K562 (cell line): ENCODE measurements at regions not wholly inside any gene's neighbourhood (a gene's known extent, or its start where the extent isn't known, plus 50 kb on each side); places are given as distances from the start of the nearest gene placed in this dataset.

Experiments used
- ATAC-seq: fragments of 200-7000 bp; cut with Tn5 transposase; 3 replicates; pipeline ENCODE4 v1.9.1; 2020; ENCODE audit warnings: moderate library complexity
- BruUV-seq: library from RNA; stranded (reverse); fragments of 400-500 nt; replicated peaks from 2 replicates; lab custom pipeline; 2021; lab: Mats Ljungman, UMichigan
- CTCF ChIA-PET: fragments of 300-600 bp; formaldehyde crosslinking; extraction: SDS; loops from one replicate; lab custom pipeline; 2021; ENCODE audit warnings: low intra/inter-chr PET ratio; lab: Yijun Ruan, JAX
- POLR2A ChIA-PET: fragments of 300-600, 350-650 bp; sonication (Branson Sonifier 250); formaldehyde crosslinking; extraction: SDS; loops from one replicate; lab custom pipeline; 2021; ENCODE audit warnings: antibody characterized with exemption, inconsistent platforms; lab: Yijun Ruan, JAX
- DNase-seq, 4 experiments: peaks; one replicate each; pipeline versions ENCODE4 v3.0.0 to v3.0.0-alpha.2; 2011 to 2018; ENCODE audit warnings: low spot score in 3 of 4, mixed read lengths in 3 of 4; ENCODE audit errors: extremely low read depth in 1 of 4
- FAIRE-seq: peaks from 2 replicates; lab custom pipeline; 2011; peaks lifted over from hg19 to GRCh38; lab: Jason Lieb, UNC
- H2AFZ ChIP-seq: 2 replicates; pipeline ENCODE4 v1.6.0; 2011; ENCODE audit warnings: low read depth, low read length, control low read depth, inconsistent platforms
- H3K27ac ChIP-seq: fragments of 200-600 bp; 3 replicates; pipeline ENCODE4 v1.8.0; 2011; ENCODE audit warnings: low read depth, mild to moderate bottlenecking, control low read depth, inconsistent platforms, low read length, moderate library complexity, mixed read lengths; ENCODE audit errors: extremely low read depth
- H3K27me3 ChIP-seq, 2 experiments: fragments of 300-600 bp in 1 of 2; 2 replicates in 1 of 2; 3 replicates in 1 of 2; pipeline versions ENCODE4 v1.6.0 to v1.8.0; 2011; ENCODE audit warnings: inconsistent platforms in 2 of 2, low read length in 2 of 2, mild to moderate bottlenecking in 1 of 2, mixed read lengths in 1 of 2, moderate library complexity in 1 of 2; ENCODE audit not compliant: control insufficient read depth in 2 of 2, insufficient read depth in 2 of 2
- H3K36me3 ChIP-seq: fragments of 300-600 bp; 3 replicates; pipeline ENCODE4 v1.8.0; 2011; ENCODE audit warnings: mild to moderate bottlenecking, low read length, inconsistent platforms; ENCODE audit not compliant: control insufficient read depth, insufficient read depth
- H3K4me1 ChIP-seq, 2 experiments: fragments of 200-600 bp in 1 of 2; replicated peaks in 1 of 2; 2 replicates in 1 of 2; 3 replicates in 1 of 2; pipeline versions ENCODE4 v1.5.1 to v1.8.0; 2011; ENCODE audit warnings: inconsistent platforms in 2 of 2, low read length in 2 of 2, mild to moderate bottlenecking in 1 of 2, mixed read lengths in 1 of 2, moderate library complexity in 1 of 2; ENCODE audit not compliant: control insufficient read depth in 2 of 2, insufficient read depth in 2 of 2
- H3K4me2 ChIP-seq: 2 replicates; pipeline ENCODE4 v1.6.1; 2011; ENCODE audit warnings: low read length, control low read depth, inconsistent platforms, mixed read lengths; ENCODE audit not compliant: insufficient read depth
- H3K4me3 ChIP-seq: fragments of 200-600 bp; sonication (generic), shearing (Covaris generic); 2 replicates; pipeline ENCODE4 v1.5.1; 2016; ENCODE audit warnings: control low read depth, inconsistent platforms
- H3K79me2 ChIP-seq: fragments of 200-600 bp; 3 replicates; pipeline ENCODE4 v1.8.0; 2011; ENCODE audit warnings: low read length, inconsistent platforms; ENCODE audit not compliant: control insufficient read depth, insufficient read depth
- H3K9ac ChIP-seq, 2 experiments: 2 replicates each; pipeline versions ENCODE4 v1.6.0 to v1.6.1; 2011; ENCODE audit warnings: low read depth in 2 of 2, low read length in 2 of 2, control low read depth in 1 of 2, inconsistent platforms in 1 of 2, mild to moderate bottlenecking in 1 of 2, mixed read lengths in 1 of 2; ENCODE audit not compliant: insufficient read depth in 1 of 2
- H3K9me1 ChIP-seq: one replicate; pipeline ENCODE4 v1.6.0; 2011; ENCODE audit warnings: inconsistent platforms, mild to moderate bottlenecking, low read length, moderate library complexity; ENCODE audit not compliant: control insufficient read depth, insufficient read depth
- H3K9me3 ChIP-seq: replicated peaks from 2 replicates; pipeline ENCODE4 v1.5.1; 2011; ENCODE audit warnings: low read depth, low read length, inconsistent platforms; ENCODE audit not compliant: control insufficient read depth, insufficient read depth
- H4K20me1 ChIP-seq: replicated peaks from 2 replicates; pipeline ENCODE4 v1.6.1; 2011; ENCODE audit warnings: low read length, inconsistent platforms, mixed read lengths; ENCODE audit not compliant: control insufficient read depth, insufficient read depth
- CHD4 ChIP-seq: fragments of 200-600 bp; sonication (generic); IDR thresholded peaks from 3 replicates; pipeline ENCODE4 v1.6.1; 2012; ENCODE audit warnings: low read depth, mild to moderate bottlenecking, mixed read lengths, low read length, inconsistent platforms; ENCODE audit not compliant: insufficient read depth, insufficient replicate concordance, poor library complexity, severe bottlenecking
- EGR1 ChIP-seq: fragments of 450-650 bp; conservative IDR thresholded peaks from 2 replicates; pipeline ENCODE4 v1.6.1; 2017; ENCODE audit warnings: mild to moderate bottlenecking
- GTF2E2 ChIP-seq: fragments of 200-800 bp; sonication (Bioruptor generic); IDR thresholded peaks from 2 replicates; pipeline ENCODE4 v1.6.1; 2016; ENCODE audit warnings: missing genetic modification characterization, missing compliant biosample characterization
- HDAC3 ChIP-seq: fragments of 450-650 bp; IDR thresholded peaks from 2 replicates; pipeline ENCODE4 v1.6.1; 2018; ENCODE audit warnings: borderline replicate concordance, mild to moderate bottlenecking, moderate library complexity; ENCODE audit not compliant: partially characterized antibody
- HMG20B ChIP-seq: fragments of 250-450 bp; sonication (Bioruptor Pico); IDR thresholded peaks from 2 replicates; pipeline ENCODE4 v1.5.0; 2021; ENCODE audit warnings: mild to moderate bottlenecking
- KAT7 ChIP-seq: sonication (generic); formaldehyde crosslinking; IDR thresholded peaks from 2 replicates; pipeline ENCODE4 v1.8.0; 2022; ENCODE audit warnings: missing genetic modification reagents, mild to moderate bottlenecking, borderline replicate concordance
- MTA2 ChIP-seq: fragments of 450-650 bp; IDR thresholded peaks from 2 replicates; pipeline ENCODE4 v1.6.1; 2016; ENCODE audit warnings: low read depth
- NR2C1 ChIP-seq, 2 experiments: fragments of 450-650 bp; IDR thresholded peaks; 2 replicates each; pipeline ENCODE4 v1.6.1; 2017; ENCODE audit warnings: mild to moderate bottlenecking in 2 of 2, antibody characterized with exemption in 1 of 2, inconsistent platforms in 1 of 2, missing compliant biosample characterization in 1 of 2, missing genetic modification characterization in 1 of 2
- POLR3A ChIP-seq: IDR thresholded peaks from 2 replicates; pipeline ENCODE4 v1.6.1; 2011; ENCODE audit warnings: borderline replicate concordance, mild to moderate bottlenecking, moderate library complexity; ENCODE audit not compliant: insufficient read length, insufficient read depth; ENCODE audit errors: extremely low read depth
- PURB ChIP-seq: sonication (generic); formaldehyde crosslinking; IDR thresholded peaks from 2 replicates; pipeline ENCODE4 v1.9.0; 2021; ENCODE audit warnings: low read depth, mild to moderate bottlenecking, missing genetic modification reagents
- RAD51 ChIP-seq: fragments of 450-650 bp; IDR thresholded peaks from 2 replicates; pipeline ENCODE4 v1.7.1; 2016; ENCODE audit warnings: low read depth, mild to moderate bottlenecking, borderline replicate concordance
- WHSC1 ChIP-seq: IDR thresholded peaks from one replicate; pipeline ENCODE4 v1.6.1; 2012; ENCODE audit warnings: low read length, control low read depth, inconsistent platforms
- ZNF23 ChIP-seq: fragments of 250-450 bp; sonication (Bioruptor Pico); IDR thresholded peaks from 2 replicates; pipeline ENCODE4 v1.4.0; 2020; ENCODE audit warnings: mild to moderate bottlenecking
- ZNF316 ChIP-seq: fragments of 450-650 bp; IDR thresholded peaks from 2 replicates; pipeline ENCODE4 v1.6.1; 2016
- ZNF766 ChIP-seq: fragments of 200-800 bp; sonication (Bioruptor generic); conservative IDR thresholded peaks from 2 replicates; pipeline ENCODE4 v1.6.1; 2016; ENCODE audit warnings: missing genetic modification characterization, missing compliant biosample characterization
- WGBS: fragments of 100-300 bp; shearing (Covaris generic); methylation state at CpG from one replicate; pipeline ENCODE4 v1.1.6; 2016; ENCODE audit warnings: low coverage, mixed read lengths; ENCODE audit not compliant: insufficient coverage; ENCODE audit errors: missing lambda C conversion rate; 5-methylcytosine and 5-hydroxymethylcytosine counted together
- in situ Hi-C: fragments of 300-500 bp; cut with MboI; formaldehyde crosslinking; loops from 4 replicates; pipeline ENCODE4 v1.15.0; 2018; ENCODE audit warnings: inconsistent platforms, mixed read lengths
- intact Hi-C: fragments of 100-400 bp; cut with micrococcal nuclease; formaldehyde crosslinking; loops from 2 replicates; pipeline ENCODE4 v1.14.2; 2022
- TF ChIP-seq, protein P1 (sequence below): sonication (generic); formaldehyde crosslinking; IDR thresholded peaks from 2 replicates; pipeline ENCODE4 v1.8.0; 2022; ENCODE audit warnings: mild to moderate bottlenecking, missing genetic modification reagents

- TF ChIP-seq POLR3A (no peak), PURB (CRISPR knock-in tag) (no peak), EGR1 (no peak)
Measured at GRCh38 chr13:105567951-105568525, 967.4 kb downstream of the EFNB2 start (continued).

DNA sequence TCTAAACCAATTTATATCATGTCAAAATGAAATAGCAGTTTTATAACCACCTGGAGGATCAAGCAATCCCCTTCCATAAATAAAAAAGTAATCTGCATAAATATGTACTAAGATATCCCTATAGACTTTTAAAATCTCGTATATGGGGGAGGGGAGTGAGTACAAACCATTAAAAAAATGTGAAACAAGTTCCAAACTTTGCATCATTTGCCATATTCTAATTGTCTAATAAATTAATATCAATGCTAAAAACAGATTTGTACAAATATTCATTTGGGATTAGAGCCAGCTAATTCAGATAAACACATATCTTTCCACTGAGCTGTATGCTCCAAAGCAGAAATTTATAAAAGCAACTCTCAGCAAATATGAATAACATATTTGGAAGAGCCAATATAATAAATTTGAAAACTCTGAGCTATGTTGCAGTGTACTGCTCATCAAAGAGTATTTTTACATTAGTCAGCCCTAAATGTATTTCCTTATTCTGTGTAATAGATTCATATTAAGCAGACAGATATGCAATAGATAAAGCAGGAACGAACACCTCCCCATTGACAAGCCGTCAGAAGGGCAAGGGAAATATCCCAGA is 970.2 kb downstream of the EFNB2 start:
- CTCF ChIA-PET, result no interaction called here
- no peak for FAIRE-seq
- in situ Hi-C loops, result no loop called here

More for the DNA sequence above, 970.2 kb downstream of the EFNB2 start:
- H3K79me2 ChIP-seq, result no peaks in the 10 kb centered on the region
- TF ChIP-seq HMG20B (CRISPR knock-in tag) (no peak), ZNF766 (CRISPR knock-in tag) (no peak), RAD51 (no peak), HDAC3 (no peak), GTF2E2 (tag) (no peak), ZNF23 (CRISPR knock-in tag) (no peak), NR2C1 (IDR thresholded peaks at IDR 0.05) (no peak), NR2C1 (tag; IDR thresholded peaks at IDR 0.05) (no peak), KAT7 (CRISPR knock-in tag) (no peak), MTA2 (no peak), ZNF316 (no peak), CHD4 (no peak), WHSC1 (no peak)
- TF ChIP-seq, protein P1, sequence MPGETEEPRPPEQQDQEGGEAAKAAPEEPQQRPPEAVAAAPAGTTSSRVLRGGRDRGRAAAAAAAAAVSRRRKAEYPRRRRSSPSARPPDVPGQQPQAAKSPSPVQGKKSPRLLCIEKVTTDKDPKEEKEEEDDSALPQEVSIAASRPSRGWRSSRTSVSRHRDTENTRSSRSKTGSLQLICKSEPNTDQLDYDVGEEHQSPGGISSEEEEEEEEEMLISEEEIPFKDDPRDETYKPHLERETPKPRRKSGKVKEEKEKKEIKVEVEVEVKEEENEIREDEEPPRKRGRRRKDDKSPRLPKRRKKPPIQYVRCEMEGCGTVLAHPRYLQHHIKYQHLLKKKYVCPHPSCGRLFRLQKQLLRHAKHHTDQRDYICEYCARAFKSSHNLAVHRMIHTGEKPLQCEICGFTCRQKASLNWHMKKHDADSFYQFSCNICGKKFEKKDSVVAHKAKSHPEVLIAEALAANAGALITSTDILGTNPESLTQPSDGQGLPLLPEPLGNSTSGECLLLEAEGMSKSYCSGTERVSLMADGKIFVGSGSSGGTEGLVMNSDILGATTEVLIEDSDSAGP (CRISPR knock-in tag), result no peak
- no peak overlapping the region for H3K27ac ChIP-seq
- 0% methylated on average over 3 of the region's 3 CpGs for WGBS
- H3K4me3 ChIP-seq, result no peak overlapping the region
- H4K20me1 ChIP-seq, result no peaks in the 10 kb centered on the region
- ATAC-seq (no peak), DNase-seq (no peak)
- H3K4me1 ChIP-seq, result no peaks in the 10 kb centered on the region
- no peaks in the 10 kb centered on the region for H3K9me1 ChIP-seq
- H3K36me3 ChIP-seq, result no peaks in the 10 kb centered on the region
- no peak overlapping the region for H3K9ac ChIP-seq
- H3K27me3 ChIP-seq, result no peaks in the 10 kb centered on the region
- H3K4me2 ChIP-seq, result no peak overlapping the region
- POLR2A ChIA-PET, result no interaction called here
- no peaks in the 10 kb centered on the region for H3K9me3 ChIP-seq
- intact Hi-C loops, result no loop called here
- no peak overlapping the region for H2AFZ ChIP-seq
- no TSS peak for BruUV-seq
